ENCODE measurements at regions not wholly inside any gene's neighbourhood (a gene's known extent, or its start where the extent isn't known, plus 50 kb on each side); places are given as distances from the start of the nearest gene placed in this dataset.

DNA sequence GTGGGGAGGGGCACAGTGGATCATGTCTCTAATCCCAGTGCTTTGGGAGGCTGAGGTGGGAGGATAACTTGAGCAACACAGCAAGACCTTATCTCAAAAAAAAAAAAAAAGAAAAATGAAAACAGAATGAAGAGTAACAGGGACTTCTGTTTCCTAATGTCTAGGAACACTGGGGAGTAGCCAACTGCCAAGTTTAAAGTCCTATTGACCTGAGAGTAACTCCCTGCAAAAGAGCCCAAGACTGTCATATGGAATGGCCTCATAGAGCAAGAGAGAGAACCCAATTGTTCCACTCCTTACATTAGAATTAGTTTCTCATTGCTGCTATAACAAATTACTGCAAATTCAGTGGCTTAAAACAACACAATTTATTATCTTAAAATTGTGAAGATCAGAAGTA is 881.4 kb upstream of the ROBO1 start:
- TF ChIP-seq, protein P1, sequence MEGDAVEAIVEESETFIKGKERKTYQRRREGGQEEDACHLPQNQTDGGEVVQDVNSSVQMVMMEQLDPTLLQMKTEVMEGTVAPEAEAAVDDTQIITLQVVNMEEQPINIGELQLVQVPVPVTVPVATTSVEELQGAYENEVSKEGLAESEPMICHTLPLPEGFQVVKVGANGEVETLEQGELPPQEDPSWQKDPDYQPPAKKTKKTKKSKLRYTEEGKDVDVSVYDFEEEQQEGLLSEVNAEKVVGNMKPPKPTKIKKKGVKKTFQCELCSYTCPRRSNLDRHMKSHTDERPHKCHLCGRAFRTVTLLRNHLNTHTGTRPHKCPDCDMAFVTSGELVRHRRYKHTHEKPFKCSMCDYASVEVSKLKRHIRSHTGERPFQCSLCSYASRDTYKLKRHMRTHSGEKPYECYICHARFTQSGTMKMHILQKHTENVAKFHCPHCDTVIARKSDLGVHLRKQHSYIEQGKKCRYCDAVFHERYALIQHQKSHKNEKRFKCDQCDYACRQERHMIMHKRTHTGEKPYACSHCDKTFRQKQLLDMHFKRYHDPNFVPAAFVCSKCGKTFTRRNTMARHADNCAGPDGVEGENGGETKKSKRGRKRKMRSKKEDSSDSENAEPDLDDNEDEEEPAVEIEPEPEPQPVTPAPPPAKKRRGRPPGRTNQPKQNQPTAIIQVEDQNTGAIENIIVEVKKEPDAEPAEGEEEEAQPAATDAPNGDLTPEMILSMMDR (IDR thresholded peaks at IDR 0.05), result no peak
- no peak for TF ChIP-seq POLR2AphosphoS5 (IDR thresholded peaks at IDR 0.05; ENCODE audit: low read depth, low read length)
- no peak for TF ChIP-seq SIN3A (IDR thresholded peaks at IDR 0.05; ENCODE audit: borderline replicate concordance, insufficient read depth, low read depth, low read length)

Data from Panc1 (cell line).